NT2/D1 (cell line): ENCODE measurements at regions not wholly inside any gene's neighbourhood (a gene's known extent, or its start where the extent isn't known, plus 50 kb on each side); places are given as distances from the start of the nearest gene placed in this dataset.

Experiments
- DNase-seq: peaks from one replicate; pipeline ENCODE4 v3.0.0-alpha.2; 2011; ENCODE audit warnings: low read depth, low spot score
- H3K27me3 ChIP-seq: 2 replicates; pipeline ENCODE4 v1.6.0; 2011; ENCODE audit warnings: mild to moderate bottlenecking; ENCODE audit not compliant: insufficient read length, insufficient read depth
- H3K36me3 ChIP-seq: 2 replicates; pipeline ENCODE4 v1.6.1; 2011; ENCODE audit warnings: mild to moderate bottlenecking, low read length, mixed read lengths; ENCODE audit not compliant: insufficient read depth, insufficient read length
- H3K4me1 ChIP-seq: 2 replicates; pipeline ENCODE4 v1.5.1; 2011; ENCODE audit not compliant: insufficient read depth, insufficient read length
- H3K4me3 ChIP-seq: 2 replicates; pipeline ENCODE4 v1.5.1; 2011; ENCODE audit warnings: low read depth; ENCODE audit not compliant: insufficient read length
- H3K9ac ChIP-seq: 2 replicates; pipeline ENCODE4 v1.6.0; 2011; ENCODE audit warnings: low read depth; ENCODE audit not compliant: insufficient read length
- H3K9me3 ChIP-seq: 2 replicates; pipeline ENCODE4 v1.5.1; 2011; ENCODE audit warnings: mild to moderate bottlenecking, low read length; ENCODE audit not compliant: insufficient read depth
- SUZ12 ChIP-seq: IDR thresholded peaks from 2 replicates; pipeline ENCODE4 v1.6.1; 2011; ENCODE audit not compliant: insufficient read length, insufficient read depth; ENCODE audit errors: extremely low read depth
- YY1 ChIP-seq: IDR thresholded peaks from 2 replicates; pipeline ENCODE4 v1.6.1; 2011; ENCODE audit not compliant: insufficient read length, insufficient read depth
- ZNF274 ChIP-seq: IDR thresholded peaks from 2 replicates; pipeline ENCODE4 v1.6.1; 2011; ENCODE audit warnings: mild to moderate bottlenecking, low read depth, low read length

GRCh38 chr4:140257461-140258305 lies 103.7 kb upstream of the MAML3 start:
- Histone ChIP-seq H3K9me3 (no peaks in the 10 kb centered on the region), H3K4me3 (no peak overlapping the region), H3K27me3 (peaks cover 6% of the 10 kb centered on the region), H3K36me3 (no peaks in the 10 kb centered on the region), H3K4me1 (no peaks in the 10 kb centered on the region), H3K9ac (no peak overlapping the region)
- TF ChIP-seq YY1: no peak
- TF ChIP-seq ZNF274: no peak
- no peak for TF ChIP-seq SUZ12
- no peak for DNase-seq

- H3K4me1 ChIP-seq: no peaks in the 10 kb centered on the region
- H3K4me3 ChIP-seq: no peak overlapping the region
- H3K36me3 ChIP-seq: no peaks in the 10 kb centered on the region
- peaks cover 6% of the 10 kb centered on the region for H3K27me3 ChIP-seq
- no peaks in the 10 kb centered on the region for H3K9me3 ChIP-seq
- DNase-seq: no peak
- H3K9ac ChIP-seq: no peak overlapping the region
- TF ChIP-seq YY1 (no peak), SUZ12 (no peak), ZNF274 (no peak)
Observed at GRCh38 chr4:140256941-140257340, 103.0 kb upstream of the MAML3 start.

GRCh38 chr4:140256335-140256734 lies 102.4 kb upstream of the MAML3 start:
- Histone ChIP-seq H3K9ac (no peak overlapping the region), H3K27me3 (peaks cover 6% of the 10 kb centered on the region), H3K9me3 (no peaks in the 10 kb centered on the region), H3K36me3 (no peaks in the 10 kb centered on the region), H3K4me1 (peaks cover 1% of the 10 kb centered on the region), H3K4me3 (no peak overlapping the region)
- TF ChIP-seq SUZ12 (no peak), ZNF274 (no peak)
- DNase-seq: no peak

GRCh38 chr4:140255927-140256326 lies 101.9 kb upstream of the MAML3 start:
- Histone ChIP-seq H3K4me1 (peaks cover 5% of the 10 kb centered on the region), H3K4me3 (no peak overlapping the region), H3K27me3 (peaks cover 6% of the 10 kb centered on the region), H3K9me3 (no peaks in the 10 kb centered on the region), H3K36me3 (no peaks in the 10 kb centered on the region), H3K9ac (no peak overlapping the region)
- DNase-seq: no peak
- no peak for TF ChIP-seq SUZ12
- TF ChIP-seq ZNF274: no peak
- TF ChIP-seq YY1: no peak

GRCh38 chr4:140255467-140255866 lies 101.5 kb upstream of the MAML3 start:
- peaks cover 5% of the 10 kb centered on the region for H3K4me1 ChIP-seq
- no peak overlapping the region for H3K9ac ChIP-seq
- TF ChIP-seq ZNF274 (no peak), YY1 (no peak), SUZ12 (no peak)
- no peak overlapping the region for H3K4me3 ChIP-seq
- H3K36me3 ChIP-seq: no peaks in the 10 kb centered on the region
- H3K27me3 ChIP-seq: peaks cover 6% of the 10 kb centered on the region
- H3K9me3 ChIP-seq: no peaks in the 10 kb centered on the region
- no peak for DNase-seq

- H3K4me1 ChIP-seq: peaks cover 5% of the 10 kb centered on the region
- DNase-seq: no peak
Observed at GRCh38 chr4:140254651-140255299, 100.8 kb upstream of the MAML3 start.

GRCh38 chr4:140253556-140254027 lies 99.6 kb upstream of the MAML3 start:
- Histone ChIP-seq H3K9me3 (no peaks in the 10 kb centered on the region), H3K4me1 (peaks cover 5% of the 10 kb centered on the region), H3K4me3 (no peak overlapping the region), H3K9ac (no peak overlapping the region), H3K36me3 (no peaks in the 10 kb centered on the region), H3K27me3 (peaks cover 6% of the 10 kb centered on the region)
- DNase-seq: no peak
- TF ChIP-seq ZNF274 (no peak), SUZ12 (no peak), YY1 (no peak)

More at GRCh38 chr4:140254651-140255299, 100.8 kb upstream of the MAML3 start:
- Histone ChIP-seq H3K36me3 (no peaks in the 10 kb centered on the region), H3K4me3 (no peak overlapping the region), H3K9me3 (no peaks in the 10 kb centered on the region), H3K9ac (no peak overlapping the region), H3K27me3 (peaks cover 6% of the 10 kb centered on the region)
- TF ChIP-seq SUZ12: no peak
- TF ChIP-seq ZNF274: no peak
- no peak for TF ChIP-seq YY1
